ENCODE measurements at regions not wholly inside any gene's neighbourhood (a gene's known extent, or its start where the extent isn't known, plus 50 kb on each side); places are given as distances from the start of the nearest gene placed in this dataset.

DNA sequence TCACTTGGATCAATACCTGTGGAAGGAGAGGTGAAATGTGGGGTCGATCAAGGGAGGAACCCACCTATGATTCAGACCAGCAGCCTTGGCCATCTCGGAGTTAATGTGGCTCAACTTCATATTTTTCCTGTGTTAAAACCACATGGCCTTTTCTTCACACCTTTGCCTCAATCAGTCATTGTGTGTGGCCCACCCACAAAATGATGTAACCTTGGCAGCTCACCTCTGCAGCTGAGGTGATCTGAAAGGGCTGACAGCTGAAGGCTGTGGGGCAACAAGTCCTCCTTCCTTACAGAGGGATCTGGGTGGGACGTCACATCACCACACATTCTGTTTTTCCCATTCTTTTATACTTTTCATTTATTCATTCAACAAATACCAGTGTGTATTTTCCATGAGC lies 357.1 kb upstream of the HSF2 start:
- CTCF ChIA-PET = interaction anchor here (0.7 to 1.5 kb wide), 2 partner anchors 8 to 612 kb away, joined by 3 to 5 read pairs; no protein-coding TSS in a partner anchor
- FAIRE-seq (no peak), ATAC-seq (no peak), DNase-seq (ENCODE audit: low read depth in 1 of 2, low spot score in 1 of 2) (no peak)
- POLR2A ChIA-PET = no interaction called here
- Histone ChIP-seq H3K4me3 (no peak overlapping the region), H3K27ac (no peak overlapping the region), H3K4me1 (no peaks in the 10 kb centered on the region), H3K4me2 (no peak overlapping the region), H3K9me3 (no peaks in the 10 kb centered on the region)
- no peak for TF ChIP-seq POLR2A (IDR thresholded peaks at IDR 0.05; ENCODE audit: low read length)
- TF ChIP-seq ATOH8 (CRISPR knock-in tag; IDR thresholded peaks at IDR 0.05; ENCODE audit: low read depth) = no peak
- TF ChIP-seq HOXB5 (CRISPR knock-in tag; IDR thresholded peaks at IDR 0.05) = no peak
- no peak for TF ChIP-seq ESRRA (IDR thresholded peaks at IDR 0.05; ENCODE audit: borderline replicate concordance, low read length)
- no peak for TF ChIP-seq SREBF2 (IDR thresholded peaks at IDR 0.05)
- TF ChIP-seq KDM5A (IDR thresholded peaks at IDR 0.05) = no peak
- no peak for TF ChIP-seq POLR2AphosphoS2 (conservative IDR thresholded peaks at IDR 0.05; ENCODE audit: low read length)
- TF ChIP-seq REST (IDR thresholded peaks at IDR 0.05) = no peak
- no peak for TF ChIP-seq JUNB (IDR thresholded peaks at IDR 0.05)
- no peak for TF ChIP-seq ZFP36 (IDR thresholded peaks at IDR 0.05; ENCODE audit: borderline replicate concordance, partially characterized antibody)
- TF ChIP-seq TFCP2L1 (CRISPR knock-in tag; IDR thresholded peaks at IDR 0.05) = no peak
- TF ChIP-seq E2F6 (IDR thresholded peaks at IDR 0.05; ENCODE audit: borderline replicate concordance, low read depth) = no peak
- no peak for TF ChIP-seq RCOR1 (IDR thresholded peaks at IDR 0.05; ENCODE audit: low read depth, low read length)
- no peak for TF ChIP-seq ZNF302 (CRISPR knock-in tag; IDR thresholded peaks at IDR 0.05)
- no peak for TF ChIP-seq HDAC2 (IDR thresholded peaks at IDR 0.05)
- TF ChIP-seq NR3C1 (IDR thresholded peaks at IDR 0.05) = no peak
- no peak for TF ChIP-seq ZSCAN20 (CRISPR knock-in tag; IDR thresholded peaks at IDR 0.05)
- no peak for TF ChIP-seq NPAS2 (CRISPR knock-in tag; IDR thresholded peaks at IDR 0.05; ENCODE audit: borderline replicate concordance)
- no peak for TF ChIP-seq GATA3 (IDR thresholded peaks at IDR 0.05; ENCODE audit: borderline replicate concordance)
- 37% methylated on average over 3 of the region's 3 CpGs for WGBS (ENCODE audit: missing lambda C conversion rate)

DNA sequence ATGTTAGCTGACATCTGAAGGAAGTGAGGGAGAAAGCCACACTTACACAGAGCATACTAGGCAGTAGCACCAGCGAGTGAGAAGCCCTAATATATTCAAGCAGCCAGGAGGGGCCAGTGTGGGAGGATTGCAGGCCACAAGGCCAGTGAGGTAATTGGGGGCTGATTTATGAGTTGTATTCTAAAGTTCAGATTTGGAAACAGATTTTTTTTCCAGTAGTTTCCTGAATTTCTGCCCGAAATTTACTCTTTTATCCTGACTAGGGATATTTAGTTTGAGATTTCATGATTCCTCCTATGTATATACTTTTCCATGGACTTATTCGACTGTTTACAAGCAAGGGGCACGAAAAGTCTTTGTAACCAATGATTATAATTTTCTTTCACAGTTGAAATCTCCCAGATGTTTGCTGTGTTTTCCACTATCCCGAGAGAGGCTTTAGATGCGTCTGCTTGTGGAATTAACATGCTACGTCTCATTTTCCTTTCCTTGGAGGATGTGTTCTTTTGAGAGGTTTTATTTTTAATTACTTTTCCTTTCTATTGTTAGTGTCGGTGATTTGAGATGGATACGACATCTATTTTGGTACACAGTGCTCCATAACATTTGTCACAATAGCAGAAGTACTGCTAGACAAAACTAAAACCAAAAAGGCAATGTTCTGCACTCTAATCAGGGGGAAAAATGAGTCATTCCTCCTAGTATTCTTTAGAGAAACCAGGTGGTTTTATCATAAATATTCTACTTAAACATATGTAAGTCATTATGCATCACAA lies 356.3 kb upstream of the HSF2 start:
- Histone ChIP-seq H3K4me2 (no peak overlapping the region), H3K4me3 (no peak overlapping the region), H3K4me1 (no peaks in the 10 kb centered on the region), H3K9me3 (no peaks in the 10 kb centered on the region), H3K27ac (no peak overlapping the region)
- DNase-seq (ENCODE audit: low read depth in 1 of 2, low spot score in 1 of 2) (no peak), FAIRE-seq (no peak), ATAC-seq (no peak)
- ChIA-PET POLR2A (no interaction called here), CTCF (interaction anchor here (0.7 to 1.5 kb wide), 3 partner anchors 9 to 613 kb away, joined by 3 to 5 read pairs (median 3); no protein-coding TSS in a partner anchor)
- TF ChIP-seq MAZ (IDR thresholded peaks at IDR 0.05; ENCODE audit: borderline replicate concordance, low read depth, low read length) (no peak), ESRRA (IDR thresholded peaks at IDR 0.05; ENCODE audit: borderline replicate concordance, low read length) (no peak), POLR2A (IDR thresholded peaks at IDR 0.05; ENCODE audit: low read length) (no peak), SMC3 (IDR thresholded peaks at IDR 0.05) (no peak), MYC (IDR thresholded peaks at IDR 0.05; ENCODE audit: borderline replicate concordance, low read length) (no peak), EHMT2 (IDR thresholded peaks at IDR 0.05; ENCODE audit: low read depth) (no peak), CHD4 (IDR thresholded peaks at IDR 0.05; ENCODE audit: borderline replicate concordance) (no peak), ATOH8 (CRISPR knock-in tag; IDR thresholded peaks at IDR 0.05; ENCODE audit: low read depth) (no peak), CBX2 (IDR thresholded peaks at IDR 0.05; ENCODE audit: borderline replicate concordance, low read depth) (no peak), CTCF (IDR thresholded peaks at IDR 0.05) (no peak), RAD21 (conservative IDR thresholded peaks at IDR 0.05 in 1 of 2, IDR thresholded peaks at IDR 0.05 in 1 of 2) (no peak), JUN (IDR thresholded peaks at IDR 0.05) (no peak), ZSCAN20 (CRISPR knock-in tag; IDR thresholded peaks at IDR 0.05) (no peak), FOSL2 (IDR thresholded peaks at IDR 0.05) (no peak), FOSL2 (CRISPR knock-in tag; IDR thresholded peaks at IDR 0.05) (no peak)
- 44% methylated on average over 9 of the region's 9 CpGs for WGBS (ENCODE audit: missing lambda C conversion rate)

Measured in A549 (cell line).